Keratinocyte (primary cell): ENCODE measurements at regions not wholly inside any gene's neighbourhood (a gene's known extent, or its start where the extent isn't known, plus 50 kb on each side); places are given as distances from the start of the nearest gene placed in this dataset.

Experiments used
- DNase-seq: peaks from one replicate; pipeline ENCODE4 v3.0.0-alpha.2; 2011; ENCODE audit warnings: low read depth, missing footprints, low spot score
- FAIRE-seq: peaks from 2 replicates; lab custom pipeline; 2011; peaks lifted over from hg19 to GRCh38; lab: Jason Lieb, UNC
- H2AFZ ChIP-seq: 2 replicates; pipeline ENCODE4 v1.6.0; 2012; ENCODE audit warnings: low read length, control low read depth, inconsistent platforms; ENCODE audit not compliant: control insufficient read depth
- H3K27ac ChIP-seq: 2 replicates; pipeline ENCODE4 v1.5.1; 2011; ENCODE audit warnings: low read length; ENCODE audit not compliant: control insufficient read depth, insufficient read depth
- H3K27me3 ChIP-seq: 3 replicates; pipeline ENCODE4 v1.6.0; 2011; ENCODE audit warnings: low read length; ENCODE audit not compliant: control insufficient read depth, insufficient read depth; ENCODE audit errors: extremely low read depth
- H3K36me3 ChIP-seq, 2 experiments: 2 replicates in 1 of 2; 3 replicates in 1 of 2; pipeline ENCODE4 v1.5.1; 2011; ENCODE audit warnings: low read length in 2 of 2, mild to moderate bottlenecking in 1 of 2; ENCODE audit not compliant: control insufficient read depth in 2 of 2, insufficient read depth in 2 of 2; ENCODE audit errors: extremely low read depth in 1 of 2
- H3K4me1 ChIP-seq: 3 replicates; pipeline ENCODE4 v1.5.1; 2011; ENCODE audit warnings: low read length; ENCODE audit not compliant: control insufficient read depth, insufficient read depth; ENCODE audit errors: extremely low read depth
- H3K4me2 ChIP-seq: 3 replicates; pipeline ENCODE4 v1.6.0; 2011; ENCODE audit warnings: low read depth, low read length; ENCODE audit not compliant: control insufficient read depth, insufficient read depth; ENCODE audit errors: extremely low read depth
- H3K4me3 ChIP-seq, 3 experiments: fragments of 200-600 bp in 1 of 3; sonication (generic) in 1 of 3; 2 replicates in 2 of 3; 3 replicates in 1 of 3; pipeline ENCODE4 v1.5.1; 2011 to 2016; ENCODE audit warnings: low read length in 3 of 3, mild to moderate bottlenecking in 3 of 3, control low read depth in 2 of 3, inconsistent platforms in 1 of 3, low read depth in 1 of 3, mixed read lengths in 1 of 3, mixed run types in 1 of 3, moderate library complexity in 1 of 3; ENCODE audit not compliant: control insufficient read depth in 2 of 3, insufficient read depth in 2 of 3; ENCODE audit errors: extremely low read depth in 1 of 3
- H3K79me2 ChIP-seq: 2 replicates; pipeline ENCODE4 v1.6.0; 2012; ENCODE audit warnings: low read length; ENCODE audit not compliant: control insufficient read depth, insufficient read depth
- H3K9ac ChIP-seq: 3 replicates; pipeline ENCODE4 v1.6.0; 2011; ENCODE audit warnings: low read length; ENCODE audit not compliant: control insufficient read depth, insufficient read depth; ENCODE audit errors: extremely low read depth
- H3K9me1 ChIP-seq: 3 replicates; pipeline ENCODE4 v1.6.0; 2011; ENCODE audit warnings: low read length; ENCODE audit not compliant: control insufficient read depth, insufficient read depth; ENCODE audit errors: extremely low read depth
- H3K9me3 ChIP-seq: 2 replicates; pipeline ENCODE4 v1.5.1; 2012; ENCODE audit warnings: low read depth, low read length; ENCODE audit not compliant: control insufficient read depth
- H4K20me1 ChIP-seq: 3 replicates; pipeline ENCODE4 v1.6.0; 2011; ENCODE audit warnings: low read length; ENCODE audit not compliant: control insufficient read depth, insufficient read depth; ENCODE audit errors: extremely low read depth
- CTCF ChIP-seq, 3 experiments: IDR thresholded peaks in 1 of 3; conservative IDR thresholded peaks in 1 of 3; optimal IDR thresholded peaks in 1 of 3; 2 replicates in 2 of 3; 3 replicates in 1 of 3; pipeline versions ENCODE3 to v1.5.1; 2011; ENCODE audit warnings: low read length in 3 of 3, mild to moderate bottlenecking in 3 of 3, moderate library complexity in 2 of 3, control low read depth in 1 of 3, inconsistent platforms in 1 of 3; ENCODE audit not compliant: insufficient read depth in 2 of 3; ENCODE audit errors: extremely low read depth in 1 of 3
- EZH2 ChIP-seq: IDR thresholded peaks from one replicate; pipeline ENCODE4 v1.6.1; 2012; ENCODE audit warnings: inconsistent platforms, mild to moderate bottlenecking, low read length, moderate library complexity
- dilution Hi-C: fragments of 300-500 bp; cut with MboI; formaldehyde crosslinking; loops from one replicate; pipeline ENCODE4 v1.7.0; 2020; ENCODE audit warnings: low sequenced_read_pairs; ENCODE audit not compliant: extremely low pct_ligation_motif_present

DNA sequence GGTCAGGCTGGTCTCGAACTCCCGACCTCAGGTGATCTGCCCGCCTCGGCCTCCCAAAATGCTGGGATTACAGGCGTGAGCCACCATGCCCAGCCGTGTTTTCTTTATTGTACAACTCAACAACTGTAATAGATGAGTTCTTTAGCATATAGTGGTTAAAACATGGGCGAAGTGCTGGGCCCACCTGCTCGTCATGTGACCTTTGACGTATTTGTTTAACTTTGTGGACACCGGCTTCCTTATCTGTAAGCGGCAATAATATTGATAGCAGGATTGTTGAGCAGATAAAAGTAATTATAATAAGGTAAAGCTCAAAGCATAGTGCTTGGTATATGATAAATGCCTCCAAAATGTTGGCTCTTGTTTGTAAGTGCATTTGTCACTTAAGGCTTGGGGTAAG is 460.3 kb downstream of the KLF12 start:
- no peak for FAIRE-seq

DNA sequence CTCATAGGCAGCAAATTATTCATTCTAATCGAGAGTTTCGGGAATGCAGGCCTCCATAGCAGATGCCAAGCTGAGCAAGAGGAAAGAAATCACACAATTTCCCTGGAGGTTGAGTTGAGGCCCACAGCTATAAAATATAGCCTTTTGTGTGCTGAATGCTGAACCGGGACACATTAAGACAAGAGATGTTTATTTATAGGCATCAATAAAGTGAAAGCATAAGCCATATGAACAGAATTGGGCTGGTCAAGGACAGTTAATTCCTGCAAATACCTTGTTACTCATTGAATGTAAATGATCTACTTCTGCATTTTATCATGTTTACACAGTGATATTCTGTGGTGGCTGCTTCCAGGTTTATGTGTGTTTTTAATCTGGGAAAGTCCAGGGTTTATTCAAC is 461.7 kb downstream of the KLF12 start:
- Histone ChIP-seq H4K20me1 (no peaks in the 10 kb centered on the region), H3K27ac (no peak overlapping the region), H3K4me2 (no peak overlapping the region), H3K9me3 (no peaks in the 10 kb centered on the region), H3K79me2 (no peaks in the 10 kb centered on the region), H3K4me1 (peaks cover 20% of the 10 kb centered on the region), H3K9me1 (no peaks in the 10 kb centered on the region), H3K36me3 (no peaks in the 10 kb centered on the region), H2AFZ (no peak overlapping the region), H3K27me3 (no peaks in the 10 kb centered on the region), H3K4me3 (no peak overlapping the region), H3K9ac (no peak overlapping the region)
- DNase-seq (no peak), FAIRE-seq (no peak)
- TF ChIP-seq CTCF (optimal IDR thresholded peaks at IDR 0.05 in 1 of 3, IDR thresholded peaks at IDR 0.05 in 1 of 3, conservative IDR thresholded peaks at IDR 0.05 in 1 of 3; ENCODE audit: extremely low read depth in 1 of 3, insufficient read depth in 2 of 3, low read length in 3 of 3) (no peak), EZH2 (no peak)
- dilution Hi-C loops, result no loop called here

More for the DNA sequence above, 460.3 kb downstream of the KLF12 start:
- Histone ChIP-seq H3K4me2 (no peak overlapping the region), H3K79me2 (no peaks in the 10 kb centered on the region), H3K9me1 (no peaks in the 10 kb centered on the region), H3K4me3 (no peak overlapping the region), H3K36me3 (no peaks in the 10 kb centered on the region), H3K9ac (no peak overlapping the region), H3K4me1 (peaks cover 25% of the 10 kb centered on the region), H2AFZ (no peak overlapping the region), H4K20me1 (no peaks in the 10 kb centered on the region), H3K27me3 (no peaks in the 10 kb centered on the region), H3K9me3 (no peaks in the 10 kb centered on the region), H3K27ac (no peak overlapping the region)
- DNase-seq, result no peak
- TF ChIP-seq CTCF (optimal IDR thresholded peaks at IDR 0.05 in 1 of 3, IDR thresholded peaks at IDR 0.05 in 1 of 3, conservative IDR thresholded peaks at IDR 0.05 in 1 of 3; ENCODE audit: extremely low read depth in 1 of 3, insufficient read depth in 2 of 3, low read length in 3 of 3), result no peak
- TF ChIP-seq EZH2, result no peak
- dilution Hi-C loops, result no loop called here
